ENCODE measurements at regions not wholly inside any gene's neighbourhood (a gene's known extent, or its start where the extent isn't known, plus 50 kb on each side); places are given as distances from the start of the nearest gene placed in this dataset.

DNA sequence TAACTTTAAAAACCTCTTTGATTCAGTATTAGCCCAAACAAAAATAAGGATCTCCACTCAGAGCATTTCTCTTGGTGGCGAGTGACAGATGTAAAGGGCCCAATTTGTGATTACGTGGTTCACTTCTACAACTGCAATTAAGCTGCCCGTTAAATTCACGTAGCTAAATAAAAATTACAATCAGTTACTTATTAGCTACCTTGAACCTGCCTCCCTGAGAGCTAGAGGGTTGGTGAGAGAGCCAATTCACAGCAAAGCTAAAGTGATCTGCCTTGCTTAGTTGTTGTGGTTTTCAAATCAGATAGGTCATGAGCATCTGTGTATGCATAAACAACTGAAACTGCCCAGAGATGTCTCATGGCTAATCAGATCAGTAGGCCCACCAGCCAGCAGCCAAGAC lies 156.7 kb downstream of the RNF152 start:
- CTCF ChIA-PET (ENCODE audit: low intra/inter-chr PET ratio) = no interaction called here
- H3K9me1 ChIP-seq (ENCODE audit: control insufficient read depth, insufficient read depth, low read length) = no peaks in the 10 kb centered on the region
- H3K9ac ChIP-seq (ENCODE audit: insufficient read depth in 1 of 2, low read depth in 2 of 2, low read length in 2 of 2) = no peak overlapping the region
- FAIRE-seq = no peak
- no peaks in the 10 kb centered on the region for H3K4me1 ChIP-seq (replicated peaks in 1 of 2; ENCODE audit: control insufficient read depth in 2 of 2, insufficient read depth in 2 of 2, low read length in 2 of 2)
- H3K4me3 ChIP-seq = no peak overlapping the region
- intact Hi-C loops (cut with micrococcal nuclease) (no loop called here), in situ Hi-C loops (cut with MboI) (no loop called here)
- no TSS peak for BruUV-seq (replicated peaks)
- no peak overlapping the region for H3K4me2 ChIP-seq (ENCODE audit: insufficient read depth, low read length)
- no peaks in the 10 kb centered on the region for H3K9me3 ChIP-seq (replicated peaks; ENCODE audit: control insufficient read depth, insufficient read depth, low read depth, low read length)
- H3K79me2 ChIP-seq (ENCODE audit: control insufficient read depth, insufficient read depth, low read length) = no peaks in the 10 kb centered on the region
- no peaks in the 10 kb centered on the region for H3K27me3 ChIP-seq (ENCODE audit: control insufficient read depth in 2 of 2, insufficient read depth in 2 of 2, low read length in 2 of 2)
- H3K27ac ChIP-seq (ENCODE audit: extremely low read depth, low read depth, low read length) = no peak overlapping the region
- no peak for ATAC-seq
- no peak for DNase-seq (ENCODE audit: extremely low read depth in 1 of 4, low spot score in 3 of 4)
- no peaks in the 10 kb centered on the region for H4K20me1 ChIP-seq (replicated peaks; ENCODE audit: control insufficient read depth, insufficient read depth, low read length)
- H2AFZ ChIP-seq (ENCODE audit: low read depth, low read length) = no peak overlapping the region
- POLR2A ChIA-PET = interaction anchor here (0.7 kb wide), 1 partner anchor 9 kb away, joined by 3 read pairs; no protein-coding TSS in a partner anchor
- no peaks in the 10 kb centered on the region for H3K36me3 ChIP-seq (ENCODE audit: control insufficient read depth, insufficient read depth, low read length)
- 0% methylated on average over 4 of the region's 4 CpGs for WGBS (ENCODE audit: insufficient coverage, low coverage, missing lambda C conversion rate)
- TF ChIP-seq, protein P1, sequence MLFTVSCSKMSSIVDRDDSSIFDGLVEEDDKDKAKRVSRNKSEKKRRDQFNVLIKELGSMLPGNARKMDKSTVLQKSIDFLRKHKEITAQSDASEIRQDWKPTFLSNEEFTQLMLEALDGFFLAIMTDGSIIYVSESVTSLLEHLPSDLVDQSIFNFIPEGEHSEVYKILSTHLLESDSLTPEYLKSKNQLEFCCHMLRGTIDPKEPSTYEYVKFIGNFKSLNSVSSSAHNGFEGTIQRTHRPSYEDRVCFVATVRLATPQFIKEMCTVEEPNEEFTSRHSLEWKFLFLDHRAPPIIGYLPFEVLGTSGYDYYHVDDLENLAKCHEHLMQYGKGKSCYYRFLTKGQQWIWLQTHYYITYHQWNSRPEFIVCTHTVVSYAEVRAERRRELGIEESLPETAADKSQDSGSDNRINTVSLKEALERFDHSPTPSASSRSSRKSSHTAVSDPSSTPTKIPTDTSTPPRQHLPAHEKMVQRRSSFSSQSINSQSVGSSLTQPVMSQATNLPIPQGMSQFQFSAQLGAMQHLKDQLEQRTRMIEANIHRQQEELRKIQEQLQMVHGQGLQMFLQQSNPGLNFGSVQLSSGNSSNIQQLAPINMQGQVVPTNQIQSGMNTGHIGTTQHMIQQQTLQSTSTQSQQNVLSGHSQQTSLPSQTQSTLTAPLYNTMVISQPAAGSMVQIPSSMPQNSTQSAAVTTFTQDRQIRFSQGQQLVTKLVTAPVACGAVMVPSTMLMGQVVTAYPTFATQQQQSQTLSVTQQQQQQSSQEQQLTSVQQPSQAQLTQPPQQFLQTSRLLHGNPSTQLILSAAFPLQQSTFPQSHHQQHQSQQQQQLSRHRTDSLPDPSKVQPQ (CRISPR knock-in tag; IDR thresholded peaks at IDR 0.05; ENCODE audit: borderline replicate concordance) = no peak
- no peak for TF ChIP-seq HMGN3 (IDR thresholded peaks at IDR 0.05; ENCODE audit: borderline replicate concordance, extremely low read depth, insufficient read length, low read depth, low read length)
- TF ChIP-seq, protein P2, sequence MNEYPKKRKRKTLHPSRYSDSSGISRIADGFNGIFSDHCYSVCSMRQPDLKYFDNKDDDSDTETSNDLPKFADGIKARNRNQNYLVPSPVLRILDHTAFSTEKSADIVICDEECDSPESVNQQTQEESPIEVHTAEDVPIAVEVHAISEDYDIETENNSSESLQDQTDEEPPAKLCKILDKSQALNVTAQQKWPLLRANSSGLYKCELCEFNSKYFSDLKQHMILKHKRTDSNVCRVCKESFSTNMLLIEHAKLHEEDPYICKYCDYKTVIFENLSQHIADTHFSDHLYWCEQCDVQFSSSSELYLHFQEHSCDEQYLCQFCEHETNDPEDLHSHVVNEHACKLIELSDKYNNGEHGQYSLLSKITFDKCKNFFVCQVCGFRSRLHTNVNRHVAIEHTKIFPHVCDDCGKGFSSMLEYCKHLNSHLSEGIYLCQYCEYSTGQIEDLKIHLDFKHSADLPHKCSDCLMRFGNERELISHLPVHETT (CRISPR knock-in tag; conservative IDR thresholded peaks at IDR 0.05 in 1 of 2, IDR thresholded peaks at IDR 0.05 in 1 of 2) = no peak
- TF ChIP-seq, protein P3, sequence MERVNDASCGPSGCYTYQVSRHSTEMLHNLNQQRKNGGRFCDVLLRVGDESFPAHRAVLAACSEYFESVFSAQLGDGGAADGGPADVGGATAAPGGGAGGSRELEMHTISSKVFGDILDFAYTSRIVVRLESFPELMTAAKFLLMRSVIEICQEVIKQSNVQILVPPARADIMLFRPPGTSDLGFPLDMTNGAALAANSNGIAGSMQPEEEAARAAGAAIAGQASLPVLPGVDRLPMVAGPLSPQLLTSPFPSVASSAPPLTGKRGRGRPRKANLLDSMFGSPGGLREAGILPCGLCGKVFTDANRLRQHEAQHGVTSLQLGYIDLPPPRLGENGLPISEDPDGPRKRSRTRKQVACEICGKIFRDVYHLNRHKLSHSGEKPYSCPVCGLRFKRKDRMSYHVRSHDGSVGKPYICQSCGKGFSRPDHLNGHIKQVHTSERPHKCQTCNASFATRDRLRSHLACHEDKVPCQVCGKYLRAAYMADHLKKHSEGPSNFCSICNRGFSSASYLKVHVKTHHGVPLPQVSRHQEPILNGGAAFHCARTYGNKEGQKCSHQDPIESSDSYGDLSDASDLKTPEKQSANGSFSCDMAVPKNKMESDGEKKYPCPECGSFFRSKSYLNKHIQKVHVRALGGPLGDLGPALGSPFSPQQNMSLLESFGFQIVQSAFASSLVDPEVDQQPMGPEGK (CRISPR knock-in tag; IDR thresholded peaks at IDR 0.05; ENCODE audit: borderline replicate concordance) = no peak
- TF ChIP-seq, protein P4, sequence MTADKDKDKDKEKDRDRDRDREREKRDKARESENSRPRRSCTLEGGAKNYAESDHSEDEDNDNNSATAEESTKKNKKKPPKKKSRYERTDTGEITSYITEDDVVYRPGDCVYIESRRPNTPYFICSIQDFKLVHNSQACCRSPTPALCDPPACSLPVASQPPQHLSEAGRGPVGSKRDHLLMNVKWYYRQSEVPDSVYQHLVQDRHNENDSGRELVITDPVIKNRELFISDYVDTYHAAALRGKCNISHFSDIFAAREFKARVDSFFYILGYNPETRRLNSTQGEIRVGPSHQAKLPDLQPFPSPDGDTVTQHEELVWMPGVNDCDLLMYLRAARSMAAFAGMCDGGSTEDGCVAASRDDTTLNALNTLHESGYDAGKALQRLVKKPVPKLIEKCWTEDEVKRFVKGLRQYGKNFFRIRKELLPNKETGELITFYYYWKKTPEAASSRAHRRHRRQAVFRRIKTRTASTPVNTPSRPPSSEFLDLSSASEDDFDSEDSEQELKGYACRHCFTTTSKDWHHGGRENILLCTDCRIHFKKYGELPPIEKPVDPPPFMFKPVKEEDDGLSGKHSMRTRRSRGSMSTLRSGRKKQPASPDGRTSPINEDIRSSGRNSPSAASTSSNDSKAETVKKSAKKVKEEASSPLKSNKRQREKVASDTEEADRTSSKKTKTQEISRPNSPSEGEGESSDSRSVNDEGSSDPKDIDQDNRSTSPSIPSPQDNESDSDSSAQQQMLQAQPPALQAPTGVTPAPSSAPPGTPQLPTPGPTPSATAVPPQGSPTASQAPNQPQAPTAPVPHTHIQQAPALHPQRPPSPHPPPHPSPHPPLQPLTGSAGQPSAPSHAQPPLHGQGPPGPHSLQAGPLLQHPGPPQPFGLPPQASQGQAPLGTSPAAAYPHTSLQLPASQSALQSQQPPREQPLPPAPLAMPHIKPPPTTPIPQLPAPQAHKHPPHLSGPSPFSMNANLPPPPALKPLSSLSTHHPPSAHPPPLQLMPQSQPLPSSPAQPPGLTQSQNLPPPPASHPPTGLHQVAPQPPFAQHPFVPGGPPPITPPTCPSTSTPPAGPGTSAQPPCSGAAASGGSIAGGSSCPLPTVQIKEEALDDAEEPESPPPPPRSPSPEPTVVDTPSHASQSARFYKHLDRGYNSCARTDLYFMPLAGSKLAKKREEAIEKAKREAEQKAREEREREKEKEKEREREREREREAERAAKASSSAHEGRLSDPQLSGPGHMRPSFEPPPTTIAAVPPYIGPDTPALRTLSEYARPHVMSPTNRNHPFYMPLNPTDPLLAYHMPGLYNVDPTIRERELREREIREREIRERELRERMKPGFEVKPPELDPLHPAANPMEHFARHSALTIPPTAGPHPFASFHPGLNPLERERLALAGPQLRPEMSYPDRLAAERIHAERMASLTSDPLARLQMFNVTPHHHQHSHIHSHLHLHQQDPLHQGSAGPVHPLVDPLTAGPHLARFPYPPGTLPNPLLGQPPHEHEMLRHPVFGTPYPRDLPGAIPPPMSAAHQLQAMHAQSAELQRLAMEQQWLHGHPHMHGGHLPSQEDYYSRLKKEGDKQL (CRISPR knock-in tag; IDR thresholded peaks at IDR 0.05; ENCODE audit: borderline replicate concordance) = no peak

All from K562 (cell line).